Keratinocyte (primary cell): ENCODE measurements at regions not wholly inside any gene's neighbourhood (a gene's known extent, or its start where the extent isn't known, plus 50 kb on each side); places are given as distances from the start of the nearest gene placed in this dataset.

Experiments
- EZH2 ChIP-seq: IDR thresholded peaks from one replicate; pipeline ENCODE4 v1.6.1; 2012; ENCODE audit warnings: inconsistent platforms, mild to moderate bottlenecking, low read length, moderate library complexity
- TF ChIP-seq, protein P1 (sequence below), 3 experiments: IDR thresholded peaks in 1 of 3; conservative IDR thresholded peaks in 1 of 3; optimal IDR thresholded peaks in 1 of 3; 2 replicates in 2 of 3; 3 replicates in 1 of 3; pipeline versions ENCODE3 to v1.5.1; 2011; ENCODE audit warnings: low read length in 3 of 3, mild to moderate bottlenecking in 3 of 3, moderate library complexity in 2 of 3, control low read depth in 1 of 3, inconsistent platforms in 1 of 3; ENCODE audit not compliant: insufficient read depth in 2 of 3; ENCODE audit errors: extremely low read depth in 1 of 3

DNA sequence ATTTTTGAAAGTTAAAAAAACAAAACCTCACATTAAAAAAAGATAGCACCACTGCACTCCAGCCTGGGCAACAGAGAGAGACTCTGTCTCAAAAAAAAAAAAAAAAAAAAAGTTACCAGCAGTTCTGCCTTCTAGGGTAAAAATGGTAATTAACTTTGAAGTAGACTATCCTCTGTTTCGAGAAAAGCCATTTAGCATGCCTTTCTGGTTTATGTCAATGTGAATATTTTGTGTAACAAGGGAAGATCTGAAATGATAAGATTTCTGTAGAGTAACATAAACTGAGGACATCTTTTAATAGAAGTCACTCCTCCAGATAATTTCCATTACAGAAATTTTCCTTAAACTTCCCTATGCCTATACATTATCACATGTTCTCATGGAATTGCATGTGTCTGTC lies 203.2 kb upstream of the GAP43 start:
- TF ChIP-seq, protein P1, sequence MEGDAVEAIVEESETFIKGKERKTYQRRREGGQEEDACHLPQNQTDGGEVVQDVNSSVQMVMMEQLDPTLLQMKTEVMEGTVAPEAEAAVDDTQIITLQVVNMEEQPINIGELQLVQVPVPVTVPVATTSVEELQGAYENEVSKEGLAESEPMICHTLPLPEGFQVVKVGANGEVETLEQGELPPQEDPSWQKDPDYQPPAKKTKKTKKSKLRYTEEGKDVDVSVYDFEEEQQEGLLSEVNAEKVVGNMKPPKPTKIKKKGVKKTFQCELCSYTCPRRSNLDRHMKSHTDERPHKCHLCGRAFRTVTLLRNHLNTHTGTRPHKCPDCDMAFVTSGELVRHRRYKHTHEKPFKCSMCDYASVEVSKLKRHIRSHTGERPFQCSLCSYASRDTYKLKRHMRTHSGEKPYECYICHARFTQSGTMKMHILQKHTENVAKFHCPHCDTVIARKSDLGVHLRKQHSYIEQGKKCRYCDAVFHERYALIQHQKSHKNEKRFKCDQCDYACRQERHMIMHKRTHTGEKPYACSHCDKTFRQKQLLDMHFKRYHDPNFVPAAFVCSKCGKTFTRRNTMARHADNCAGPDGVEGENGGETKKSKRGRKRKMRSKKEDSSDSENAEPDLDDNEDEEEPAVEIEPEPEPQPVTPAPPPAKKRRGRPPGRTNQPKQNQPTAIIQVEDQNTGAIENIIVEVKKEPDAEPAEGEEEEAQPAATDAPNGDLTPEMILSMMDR (optimal IDR thresholded peaks at IDR 0.05 in 1 of 3, IDR thresholded peaks at IDR 0.05 in 1 of 3, conservative IDR thresholded peaks at IDR 0.05 in 1 of 3; ENCODE audit: extremely low read depth in 1 of 3, insufficient read depth in 2 of 3, low read length in 3 of 3), result no peak
- no peak for TF ChIP-seq EZH2
